DMS79 treated with DMSO at 0.1 percent for 48 hours (cell line): ENCODE measurements at regions not wholly inside any gene's neighbourhood (a gene's known extent, or its start where the extent isn't known, plus 50 kb on each side); places are given as distances from the start of the nearest gene placed in this dataset.

ENCODE experiments used
- DNase-seq: peaks from one replicate; lab custom pipeline; 2025; lab: John Stamatoyannopoulos, UW

DNA sequence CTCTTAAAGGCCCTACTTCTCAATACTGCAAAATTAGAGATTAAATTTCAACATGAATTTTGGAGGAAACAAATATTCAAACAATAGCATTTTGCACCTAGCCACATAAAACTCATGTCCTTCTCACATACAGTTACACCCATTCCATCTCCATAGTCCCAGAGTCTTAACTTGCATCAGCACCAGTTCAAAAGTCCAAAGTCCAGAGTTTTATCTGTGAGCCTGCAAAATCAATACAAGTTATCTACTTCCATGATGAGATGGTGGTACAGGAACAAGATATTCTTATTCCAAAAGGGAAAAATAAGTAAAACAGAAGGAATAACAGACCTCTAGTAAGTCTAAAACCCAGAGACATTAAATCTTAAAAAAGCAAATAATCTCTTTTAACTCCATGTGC, 686.0 kb upstream of the ADGRL4 start:
- no peak for DNase-seq

GRCh38 chr1:79688932-79689331, 682.4 kb upstream of the ADGRL4 start:
- DNase-seq: no peak

DNA sequence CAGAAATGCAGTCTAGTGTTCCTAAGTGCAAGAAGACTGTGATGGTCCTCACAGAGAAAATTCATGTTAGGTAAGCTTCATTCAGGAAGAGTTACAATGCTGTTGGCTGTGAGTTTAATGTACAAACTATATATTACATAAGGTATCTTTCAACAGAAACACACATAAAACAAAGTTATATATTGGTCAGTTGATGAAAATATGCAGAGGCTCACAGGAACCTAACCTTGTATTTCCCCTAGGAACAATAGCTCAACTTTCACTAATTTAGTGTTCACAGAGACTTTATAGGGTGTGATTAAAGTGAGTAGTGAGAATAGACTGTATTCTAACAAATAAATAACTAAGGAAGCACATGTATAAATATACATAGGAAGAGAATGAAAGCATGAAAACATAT, 676.9 kb upstream of the ADGRL4 start:
- no peak for DNase-seq

- DNase-seq: no peak
Measured at GRCh38 chr1:79682478-79682877, 675.9 kb upstream of the ADGRL4 start.

DNA sequence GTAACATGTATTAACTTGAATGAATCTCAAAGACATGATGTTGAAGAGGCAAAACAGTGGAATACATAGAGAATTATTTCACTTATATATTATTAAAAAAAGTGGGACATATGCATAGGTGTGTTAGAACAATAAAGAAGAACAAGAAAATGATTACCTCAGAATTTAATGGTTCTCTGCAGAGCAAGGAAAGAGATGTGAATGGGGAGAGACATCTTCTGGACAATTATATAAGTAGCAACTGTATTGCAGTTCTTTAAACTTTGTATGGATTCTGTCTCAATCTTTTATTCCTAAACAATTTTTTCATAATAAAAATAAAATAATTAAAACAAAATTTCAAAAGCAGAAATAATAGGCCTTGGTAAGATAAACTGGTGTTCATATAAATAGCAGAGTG, 674.9 kb upstream of the ADGRL4 start:
- no peak for DNase-seq

DNA sequence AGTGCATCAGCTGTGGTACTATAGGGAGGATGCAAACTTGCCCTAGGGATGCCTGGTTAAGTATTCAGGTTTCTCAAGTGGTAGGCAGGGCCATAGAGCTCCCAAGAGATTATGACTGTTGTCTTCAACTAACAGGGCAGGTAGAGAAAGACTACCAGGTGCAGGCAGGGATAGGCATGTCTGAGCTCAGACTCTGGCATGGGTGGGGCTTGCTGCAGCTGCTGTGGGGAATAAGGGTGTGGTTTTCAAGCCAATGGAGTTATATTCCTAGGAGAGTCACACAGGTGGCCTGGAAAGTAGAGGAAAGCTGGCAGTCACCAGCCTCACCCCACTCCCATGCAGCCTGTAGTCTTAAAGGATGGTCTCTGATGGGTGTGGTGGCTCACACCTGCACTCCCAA, 673.4 kb upstream of the ADGRL4 start:
- no peak for DNase-seq

- no peak for DNase-seq
Measured at GRCh38 chr1:79667848-79668696, 661.5 kb upstream of the ADGRL4 start.

DNA sequence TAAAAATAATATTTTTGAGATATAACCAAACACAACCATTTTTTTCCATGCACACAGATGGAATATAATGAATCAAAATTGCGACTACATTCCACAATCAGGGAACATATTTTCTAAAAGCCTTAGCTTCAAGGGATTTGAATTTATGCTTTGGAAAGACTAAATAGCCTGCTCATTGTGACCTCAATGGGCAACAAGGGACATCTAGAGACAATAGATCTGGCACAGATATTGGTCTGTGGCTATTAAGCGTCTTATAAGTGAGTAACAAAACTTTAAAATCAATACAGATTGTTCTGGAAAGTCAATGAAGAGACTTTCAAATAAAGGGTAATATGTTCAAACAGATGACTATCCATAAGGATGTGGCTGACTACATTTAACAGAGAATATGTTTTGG, 660.6 kb upstream of the ADGRL4 start:
- no peak for DNase-seq

DNA sequence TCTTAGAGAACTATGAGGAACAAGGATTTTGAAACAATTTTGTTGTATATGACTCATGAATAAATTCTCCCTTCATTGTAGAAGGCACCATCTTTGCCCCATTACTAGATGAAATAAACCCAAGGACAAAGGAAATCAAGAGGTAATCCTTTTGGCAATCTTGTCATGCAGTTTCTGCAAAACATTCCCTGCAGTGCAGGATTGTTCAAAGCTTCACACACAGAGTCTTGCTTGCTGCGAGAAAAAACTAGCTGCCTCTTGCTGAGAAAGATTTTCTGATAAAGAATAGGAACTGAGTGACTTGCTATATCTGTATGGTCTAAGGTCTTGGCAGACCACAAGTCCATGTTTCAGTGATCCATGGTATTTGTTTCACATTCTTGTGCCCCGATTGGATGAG, 657.4 kb upstream of the ADGRL4 start:
- no peak for DNase-seq

DNA sequence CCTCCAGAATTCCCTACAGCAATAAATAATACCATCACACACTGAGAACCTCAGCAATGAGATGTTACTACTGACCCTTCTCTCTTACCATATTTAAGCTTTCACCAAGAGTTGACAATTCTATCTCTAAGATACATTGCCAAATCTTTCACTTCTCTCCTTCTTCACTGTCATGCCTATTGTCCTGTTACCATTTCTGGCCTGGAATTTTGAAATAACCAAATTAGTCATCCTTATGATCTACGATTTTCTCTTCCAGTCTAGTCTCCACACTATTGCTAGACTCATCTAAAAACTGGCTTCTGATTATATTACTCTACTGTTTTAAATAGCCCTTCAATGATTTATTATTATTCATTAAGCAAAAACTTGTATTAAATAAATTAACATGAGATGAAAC, 656.1 kb upstream of the ADGRL4 start:
- no peak for DNase-seq

DNA sequence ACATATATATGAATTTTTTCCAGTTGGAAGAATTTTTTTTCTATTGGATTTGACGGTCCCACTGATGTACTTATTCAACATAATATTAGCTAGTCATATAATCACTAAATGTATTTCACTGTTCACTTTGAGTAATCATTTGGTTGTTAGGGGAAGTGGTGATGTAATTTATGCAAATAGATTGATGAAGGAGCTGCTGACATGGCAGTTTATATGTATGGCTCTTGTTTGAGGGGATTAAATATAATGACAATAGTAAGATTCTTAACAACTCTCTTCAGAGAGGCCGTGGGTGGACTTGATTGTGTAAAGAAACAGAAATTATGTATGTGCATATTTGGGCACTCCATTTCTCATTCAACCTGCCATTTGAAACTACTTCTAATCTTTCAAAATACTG, 653.6 kb upstream of the ADGRL4 start:
- no peak for DNase-seq

- no peak for DNase-seq
Measured at GRCh38 chr1:79657951-79658658, 651.6 kb upstream of the ADGRL4 start.

DNA sequence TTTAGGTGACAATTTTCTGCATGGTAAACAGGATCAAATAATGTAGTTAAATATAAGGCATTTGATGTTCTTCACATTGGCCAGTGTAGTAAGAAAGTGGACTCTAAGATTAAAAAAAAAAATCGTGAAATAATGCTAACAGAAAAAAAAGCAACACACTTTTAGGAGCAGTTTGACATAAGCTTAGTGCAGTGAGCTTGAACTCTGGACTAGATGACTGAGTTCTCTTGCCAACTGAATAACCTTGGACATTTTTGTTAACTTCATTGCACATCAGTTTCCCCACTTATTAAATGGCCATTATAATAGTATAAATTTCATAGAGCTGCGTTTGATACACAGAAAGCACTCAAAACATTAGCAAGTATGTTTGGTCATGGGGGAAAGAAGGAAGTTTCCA, 649.3 kb upstream of the ADGRL4 start:
- DNase-seq: no peak

DNA sequence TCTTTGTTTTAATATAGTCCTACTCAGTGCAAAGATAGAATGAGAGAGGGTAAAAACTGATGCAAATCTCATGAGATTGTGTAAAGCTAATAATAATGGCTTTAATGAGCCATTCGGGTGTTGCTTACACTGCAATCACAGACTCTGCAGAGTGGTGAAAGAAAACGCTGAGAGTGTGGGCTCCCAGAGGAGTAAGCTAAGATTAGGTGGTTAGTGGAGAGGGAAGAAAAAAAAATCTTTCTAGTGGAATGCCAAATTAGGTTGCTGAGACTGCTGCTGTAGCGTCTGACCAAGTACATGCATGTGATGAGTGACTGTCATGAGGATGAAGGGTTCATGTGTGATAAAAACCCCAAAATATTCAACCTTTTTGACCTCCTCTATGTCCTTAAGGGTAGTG, 645.9 kb upstream of the ADGRL4 start:
- DNase-seq: no peak

GRCh38 chr1:79648126-79648525, 641.6 kb upstream of the ADGRL4 start:
- no peak for DNase-seq

DNA sequence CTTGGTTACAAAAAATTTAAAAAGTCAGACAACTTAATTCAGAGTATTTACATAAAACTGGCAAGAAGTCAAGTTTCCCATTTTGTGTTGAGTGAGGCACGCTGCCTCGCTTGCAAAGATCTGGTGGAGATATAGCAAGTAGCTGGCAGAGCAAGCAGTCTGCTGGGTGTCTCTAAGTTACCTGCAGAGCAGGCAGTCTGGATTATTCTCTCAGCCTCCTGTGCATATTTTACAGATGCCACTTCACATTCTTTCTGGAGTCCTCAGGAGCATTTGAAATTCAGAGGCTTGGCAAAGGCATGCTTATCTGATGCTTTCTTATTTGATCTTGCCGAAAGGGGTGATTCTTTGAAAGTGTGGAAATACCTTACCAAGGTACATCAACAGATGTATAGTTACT, 640.4 kb upstream of the ADGRL4 start:
- DNase-seq: no peak

DNA sequence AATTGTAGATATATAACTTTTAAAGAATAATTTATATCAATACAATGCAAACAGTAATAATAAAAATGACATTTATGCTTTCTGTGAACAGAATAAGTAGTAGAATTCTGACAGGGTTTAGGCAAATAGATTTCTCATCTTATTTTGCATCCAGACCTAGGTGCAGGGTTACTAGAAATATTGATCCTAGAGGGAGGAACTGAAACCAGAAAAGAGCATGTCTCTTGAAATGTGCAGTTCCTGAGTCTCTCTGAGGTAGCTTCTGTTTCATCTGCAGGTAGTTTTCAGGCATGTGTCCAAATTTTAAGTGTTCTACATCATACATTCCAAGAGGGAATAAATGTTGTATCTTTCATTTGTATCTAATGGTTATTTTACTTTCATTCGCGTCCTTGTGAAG, 631.9 kb upstream of the ADGRL4 start:
- no peak for DNase-seq

DNA sequence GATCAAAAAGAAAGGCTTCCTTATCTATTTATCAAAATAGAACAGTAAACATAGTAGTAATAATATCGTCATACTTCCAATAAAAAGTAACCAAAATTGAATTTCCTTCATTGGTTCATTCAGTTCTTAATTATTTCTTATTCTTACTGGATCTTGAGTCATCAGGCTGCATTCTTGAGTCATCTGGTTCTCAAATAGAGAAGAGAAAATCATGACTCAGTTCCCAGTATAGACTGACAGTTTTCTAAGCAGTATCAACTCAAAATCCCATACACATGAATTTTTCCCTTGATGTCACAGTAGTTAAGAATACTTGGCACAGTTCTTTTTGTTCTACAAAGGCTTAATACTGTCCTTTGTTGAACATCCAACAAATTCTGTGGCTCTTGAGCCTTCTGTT, 626.9 kb upstream of the ADGRL4 start:
- DNase-seq: no peak

DNA sequence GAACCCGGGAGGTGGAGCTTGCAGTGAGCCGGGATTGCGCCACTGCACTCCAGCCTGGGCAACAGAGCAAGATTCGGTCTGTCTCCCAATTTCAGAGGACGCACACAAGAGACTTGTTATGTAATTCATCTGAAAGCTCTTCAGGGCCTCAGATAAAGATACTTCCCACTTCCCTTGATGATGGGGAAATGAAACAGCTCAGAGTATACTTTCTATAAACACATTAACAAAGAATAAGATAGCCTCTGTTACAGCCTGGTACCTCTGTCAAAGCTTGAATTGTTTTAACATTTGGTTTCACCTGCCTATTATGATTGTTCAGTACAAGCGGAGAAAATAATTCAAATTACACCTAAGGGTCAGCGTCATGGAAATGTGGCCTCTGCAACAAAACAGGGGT, 622.9 kb upstream of the ADGRL4 start:
- no peak for DNase-seq

- DNase-seq: no peak
Measured at GRCh38 chr1:79617777-79618176, 611.2 kb upstream of the ADGRL4 start.

- DNase-seq: no peak
Measured at GRCh38 chr1:79614762-79615161, 608.2 kb upstream of the ADGRL4 start.

DNA sequence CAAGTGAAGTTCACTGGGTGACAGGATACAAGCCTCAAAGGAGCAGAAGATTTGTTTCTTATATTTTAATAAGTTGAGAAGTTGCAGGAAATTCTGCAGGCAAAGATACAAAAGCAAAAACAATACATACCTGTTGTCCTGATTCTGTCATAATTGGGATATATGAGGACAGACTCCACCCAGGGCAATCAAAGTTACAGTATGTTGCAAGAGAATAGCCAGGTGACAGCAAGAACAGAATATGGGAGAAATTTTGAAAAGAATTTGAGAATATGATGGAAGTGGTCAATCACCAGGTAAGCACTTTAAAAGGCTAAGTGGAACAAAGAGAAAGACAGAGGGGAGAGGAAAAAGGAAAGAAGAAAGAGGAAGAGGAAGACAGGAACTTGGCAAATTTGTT, 607.6 kb upstream of the ADGRL4 start:
- DNase-seq: no peak

DNA sequence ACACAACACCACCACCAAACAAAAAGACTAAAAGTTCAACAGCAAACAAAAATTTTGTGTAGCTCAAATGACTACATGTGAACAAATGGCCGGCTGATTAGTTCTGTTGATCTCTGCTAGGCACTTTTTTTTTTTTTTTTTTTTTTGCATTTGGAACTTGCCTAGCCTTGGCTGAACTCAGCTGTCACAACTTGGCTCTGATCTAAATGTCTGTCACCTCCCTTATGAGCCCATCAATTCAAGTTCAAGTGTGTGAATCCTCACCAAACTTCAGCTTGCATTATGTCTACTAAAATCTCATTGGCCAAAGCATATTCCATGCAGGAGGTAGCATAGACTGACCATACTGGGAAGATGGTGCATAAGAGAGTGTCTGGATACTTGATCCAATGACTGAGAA, 606.5 kb upstream of the ADGRL4 start:
- no peak for DNase-seq
